H1 (cell line): ENCODE measurements at regions not wholly inside any gene's neighbourhood (a gene's known extent, or its start where the extent isn't known, plus 50 kb on each side); places are given as distances from the start of the nearest gene placed in this dataset.

Experiments
- CHD2 ChIP-seq: IDR thresholded peaks from 2 replicates; pipeline ENCODE4 v1.6.1; 2012; ENCODE audit warnings: low read length, improper control_type of control experiment
- NRF1 ChIP-seq: IDR thresholded peaks from 2 replicates; pipeline ENCODE4 v1.6.1; 2011; ENCODE audit warnings: mild to moderate bottlenecking, low read depth, low read length, improper control_type of control experiment
- TF ChIP-seq, protein P1 (sequence below): fragments of 300-600 bp; sonication (generic); IDR thresholded peaks from 2 replicates; pipeline ENCODE4 v1.7.1; 2012; ENCODE audit warnings: low read length, moderate library complexity, mild to moderate bottlenecking, inconsistent platforms; ENCODE audit not compliant: insufficient replicate concordance
- TF ChIP-seq, protein P2 (sequence below): IDR thresholded peaks from 2 replicates; pipeline ENCODE4 v1.6.1; 2012; ENCODE audit warnings: low read length, inconsistent platforms

DNA sequence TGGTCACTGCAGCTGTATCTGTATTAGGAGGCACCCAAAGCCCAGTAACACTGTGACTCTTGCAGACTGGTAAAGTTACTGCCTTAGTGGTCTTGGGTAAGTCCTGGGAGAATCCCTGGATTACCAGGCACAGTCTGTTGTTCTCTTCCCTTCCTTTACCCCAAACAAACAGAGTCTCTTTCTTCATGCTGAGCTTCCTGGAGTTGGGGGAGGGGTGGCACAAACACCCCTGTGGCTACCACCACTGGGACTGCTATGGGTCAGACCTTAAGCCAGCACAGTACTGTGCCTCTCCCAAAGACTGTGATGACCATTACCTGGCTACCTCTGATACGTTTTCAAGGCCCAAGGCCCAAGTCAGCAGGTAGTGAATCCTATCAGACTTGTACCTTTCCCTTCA is 59.9 kb upstream of the FAM3C start (continued):
- TF ChIP-seq, protein P1, sequence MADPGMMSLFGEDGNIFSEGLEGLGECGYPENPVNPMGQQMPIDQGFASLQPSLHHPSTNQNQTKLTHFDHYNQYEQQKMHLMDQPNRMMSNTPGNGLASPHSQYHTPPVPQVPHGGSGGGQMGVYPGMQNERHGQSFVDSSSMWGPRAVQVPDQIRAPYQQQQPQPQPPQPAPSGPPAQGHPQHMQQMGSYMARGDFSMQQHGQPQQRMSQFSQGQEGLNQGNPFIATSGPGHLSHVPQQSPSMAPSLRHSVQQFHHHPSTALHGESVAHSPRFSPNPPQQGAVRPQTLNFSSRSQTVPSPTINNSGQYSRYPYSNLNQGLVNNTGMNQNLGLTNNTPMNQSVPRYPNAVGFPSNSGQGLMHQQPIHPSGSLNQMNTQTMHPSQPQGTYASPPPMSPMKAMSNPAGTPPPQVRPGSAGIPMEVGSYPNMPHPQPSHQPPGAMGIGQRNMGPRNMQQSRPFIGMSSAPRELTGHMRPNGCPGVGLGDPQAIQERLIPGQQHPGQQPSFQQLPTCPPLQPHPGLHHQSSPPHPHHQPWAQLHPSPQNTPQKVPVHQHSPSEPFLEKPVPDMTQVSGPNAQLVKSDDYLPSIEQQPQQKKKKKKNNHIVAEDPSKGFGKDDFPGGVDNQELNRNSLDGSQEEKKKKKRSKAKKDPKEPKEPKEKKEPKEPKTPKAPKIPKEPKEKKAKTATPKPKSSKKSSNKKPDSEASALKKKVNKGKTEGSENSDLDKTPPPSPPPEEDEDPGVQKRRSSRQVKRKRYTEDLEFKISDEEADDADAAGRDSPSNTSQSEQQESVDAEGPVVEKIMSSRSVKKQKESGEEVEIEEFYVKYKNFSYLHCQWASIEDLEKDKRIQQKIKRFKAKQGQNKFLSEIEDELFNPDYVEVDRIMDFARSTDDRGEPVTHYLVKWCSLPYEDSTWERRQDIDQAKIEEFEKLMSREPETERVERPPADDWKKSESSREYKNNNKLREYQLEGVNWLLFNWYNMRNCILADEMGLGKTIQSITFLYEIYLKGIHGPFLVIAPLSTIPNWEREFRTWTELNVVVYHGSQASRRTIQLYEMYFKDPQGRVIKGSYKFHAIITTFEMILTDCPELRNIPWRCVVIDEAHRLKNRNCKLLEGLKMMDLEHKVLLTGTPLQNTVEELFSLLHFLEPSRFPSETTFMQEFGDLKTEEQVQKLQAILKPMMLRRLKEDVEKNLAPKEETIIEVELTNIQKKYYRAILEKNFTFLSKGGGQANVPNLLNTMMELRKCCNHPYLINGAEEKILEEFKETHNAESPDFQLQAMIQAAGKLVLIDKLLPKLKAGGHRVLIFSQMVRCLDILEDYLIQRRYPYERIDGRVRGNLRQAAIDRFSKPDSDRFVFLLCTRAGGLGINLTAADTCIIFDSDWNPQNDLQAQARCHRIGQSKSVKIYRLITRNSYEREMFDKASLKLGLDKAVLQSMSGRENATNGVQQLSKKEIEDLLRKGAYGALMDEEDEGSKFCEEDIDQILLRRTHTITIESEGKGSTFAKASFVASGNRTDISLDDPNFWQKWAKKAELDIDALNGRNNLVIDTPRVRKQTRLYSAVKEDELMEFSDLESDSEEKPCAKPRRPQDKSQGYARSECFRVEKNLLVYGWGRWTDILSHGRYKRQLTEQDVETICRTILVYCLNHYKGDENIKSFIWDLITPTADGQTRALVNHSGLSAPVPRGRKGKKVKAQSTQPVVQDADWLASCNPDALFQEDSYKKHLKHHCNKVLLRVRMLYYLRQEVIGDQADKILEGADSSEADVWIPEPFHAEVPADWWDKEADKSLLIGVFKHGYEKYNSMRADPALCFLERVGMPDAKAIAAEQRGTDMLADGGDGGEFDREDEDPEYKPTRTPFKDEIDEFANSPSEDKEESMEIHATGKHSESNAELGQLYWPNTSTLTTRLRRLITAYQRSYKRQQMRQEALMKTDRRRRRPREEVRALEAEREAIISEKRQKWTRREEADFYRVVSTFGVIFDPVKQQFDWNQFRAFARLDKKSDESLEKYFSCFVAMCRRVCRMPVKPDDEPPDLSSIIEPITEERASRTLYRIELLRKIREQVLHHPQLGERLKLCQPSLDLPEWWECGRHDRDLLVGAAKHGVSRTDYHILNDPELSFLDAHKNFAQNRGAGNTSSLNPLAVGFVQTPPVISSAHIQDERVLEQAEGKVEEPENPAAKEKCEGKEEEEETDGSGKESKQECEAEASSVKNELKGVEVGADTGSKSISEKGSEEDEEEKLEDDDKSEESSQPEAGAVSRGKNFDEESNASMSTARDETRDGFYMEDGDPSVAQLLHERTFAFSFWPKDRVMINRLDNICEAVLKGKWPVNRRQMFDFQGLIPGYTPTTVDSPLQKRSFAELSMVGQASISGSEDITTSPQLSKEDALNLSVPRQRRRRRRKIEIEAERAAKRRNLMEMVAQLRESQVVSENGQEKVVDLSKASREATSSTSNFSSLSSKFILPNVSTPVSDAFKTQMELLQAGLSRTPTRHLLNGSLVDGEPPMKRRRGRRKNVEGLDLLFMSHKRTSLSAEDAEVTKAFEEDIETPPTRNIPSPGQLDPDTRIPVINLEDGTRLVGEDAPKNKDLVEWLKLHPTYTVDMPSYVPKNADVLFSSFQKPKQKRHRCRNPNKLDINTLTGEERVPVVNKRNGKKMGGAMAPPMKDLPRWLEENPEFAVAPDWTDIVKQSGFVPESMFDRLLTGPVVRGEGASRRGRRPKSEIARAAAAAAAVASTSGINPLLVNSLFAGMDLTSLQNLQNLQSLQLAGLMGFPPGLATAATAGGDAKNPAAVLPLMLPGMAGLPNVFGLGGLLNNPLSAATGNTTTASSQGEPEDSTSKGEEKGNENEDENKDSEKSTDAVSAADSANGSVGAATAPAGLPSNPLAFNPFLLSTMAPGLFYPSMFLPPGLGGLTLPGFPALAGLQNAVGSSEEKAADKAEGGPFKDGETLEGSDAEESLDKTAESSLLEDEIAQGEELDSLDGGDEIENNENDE, result no peak
- TF ChIP-seq CHD2 (no peak), NRF1 (no peak)
- TF ChIP-seq, protein P2, sequence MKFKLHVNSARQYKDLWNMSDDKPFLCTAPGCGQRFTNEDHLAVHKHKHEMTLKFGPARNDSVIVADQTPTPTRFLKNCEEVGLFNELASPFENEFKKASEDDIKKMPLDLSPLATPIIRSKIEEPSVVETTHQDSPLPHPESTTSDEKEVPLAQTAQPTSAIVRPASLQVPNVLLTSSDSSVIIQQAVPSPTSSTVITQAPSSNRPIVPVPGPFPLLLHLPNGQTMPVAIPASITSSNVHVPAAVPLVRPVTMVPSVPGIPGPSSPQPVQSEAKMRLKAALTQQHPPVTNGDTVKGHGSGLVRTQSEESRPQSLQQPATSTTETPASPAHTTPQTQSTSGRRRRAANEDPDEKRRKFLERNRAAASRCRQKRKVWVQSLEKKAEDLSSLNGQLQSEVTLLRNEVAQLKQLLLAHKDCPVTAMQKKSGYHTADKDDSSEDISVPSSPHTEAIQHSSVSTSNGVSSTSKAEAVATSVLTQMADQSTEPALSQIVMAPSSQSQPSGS, result no peak
